WTC11 (cell line): ENCODE measurements at regions not wholly inside any gene's neighbourhood (a gene's known extent, or its start where the extent isn't known, plus 50 kb on each side); places are given as distances from the start of the nearest gene placed in this dataset.

Experiments
- ATAC-seq: fragments of 200-7000 bp; cut with Tn5 transposase; 2 replicates; pipeline ENCODE4 v1.10.0; 2021; ENCODE audit warnings: mild to moderate bottlenecking, moderate library complexity
- CTCF ChIA-PET: fragments of 300-600 bp; sonication (Branson Sonifier 250); formaldehyde crosslinking; loops from one replicate; lab custom pipeline; 2021; ENCODE audit warnings: antibody characterized with exemption; lab: Charles Lee
- POLR2A ChIA-PET: fragments of 350-600 bp; sonication (Branson Sonifier 250); formaldehyde crosslinking; loops from one replicate; lab custom pipeline; 2021; ENCODE audit warnings: antibody characterized with exemption; lab: Charles Lee
- DNase-seq: peaks from one replicate; pipeline ENCODE4 v3.0.0; 2021; ENCODE audit warnings: low spot score
- H3K27ac Mint-ChIP-seq: 2 replicates; pipeline ENCODE4 v1.8.0; 2021; ENCODE audit warnings: mixed read lengths
- H3K27me3 Mint-ChIP-seq: 2 replicates; pipeline ENCODE4 v1.8.0; 2021; ENCODE audit warnings: low read depth, mild to moderate bottlenecking, moderate library complexity, mixed read lengths
- H3K36me3 Mint-ChIP-seq: 2 replicates; pipeline ENCODE4 v1.8.0; 2021; ENCODE audit warnings: mixed read lengths
- H3K4me1 Mint-ChIP-seq: 2 replicates; pipeline ENCODE4 v1.8.0; 2022; ENCODE audit warnings: mixed read lengths
- H3K4me3 Mint-ChIP-seq: 2 replicates; pipeline ENCODE4 v1.8.0; 2021; ENCODE audit warnings: mild to moderate bottlenecking, moderate library complexity, mixed read lengths
- H3K9me3 Mint-ChIP-seq: 2 replicates; pipeline ENCODE4 v1.8.0; 2021; ENCODE audit warnings: mixed read lengths
- AFF4 ChIP-seq: sonication (generic); formaldehyde crosslinking; IDR thresholded peaks from 2 replicates; pipeline ENCODE4 v1.8.1; 2023; ENCODE audit warnings: mild to moderate bottlenecking, missing genetic modification reagents, borderline replicate concordance
- ELF4 ChIP-seq: sonication (generic); formaldehyde crosslinking; IDR thresholded peaks from 2 replicates; pipeline ENCODE4 v1.8.1; 2022; ENCODE audit warnings: low read depth, mild to moderate bottlenecking, moderate library complexity, missing genetic modification reagents
- IRF2 ChIP-seq: sonication (generic); formaldehyde crosslinking; IDR thresholded peaks from 2 replicates; pipeline ENCODE4 v1.8.0; 2022; ENCODE audit warnings: low read depth, missing genetic modification reagents, borderline replicate concordance
- MLX ChIP-seq: sonication (generic); formaldehyde crosslinking; IDR thresholded peaks from 2 replicates; pipeline ENCODE4 v1.8.1; 2023; ENCODE audit warnings: mild to moderate bottlenecking, missing genetic modification reagents, moderate library complexity
- MYBL2 ChIP-seq: sonication (generic); formaldehyde crosslinking; IDR thresholded peaks from 2 replicates; pipeline ENCODE4 v1.8.1; 2023; ENCODE audit warnings: mild to moderate bottlenecking, moderate library complexity, missing genetic modification reagents
- NFE2L1 ChIP-seq: sonication (generic); formaldehyde crosslinking; IDR thresholded peaks from 2 replicates; pipeline ENCODE4 v1.8.1; 2023; ENCODE audit warnings: missing genetic modification reagents
- NR3C1 ChIP-seq: sonication (generic); formaldehyde crosslinking; conservative IDR thresholded peaks from 2 replicates; pipeline ENCODE4 v1.8.1; 2023; ENCODE audit warnings: low read depth, mild to moderate bottlenecking, missing genetic modification reagents
- PRRX2 ChIP-seq: fragments of 250-450 bp; sonication (Bioruptor Pico); IDR thresholded peaks from 2 replicates; pipeline ENCODE4 v1.8.0; 2021; ENCODE audit warnings: mild to moderate bottlenecking
- RELA ChIP-seq: sonication (generic); formaldehyde crosslinking; IDR thresholded peaks from 2 replicates; pipeline ENCODE4 v1.8.1; 2022; ENCODE audit warnings: missing genetic modification reagents, mild to moderate bottlenecking, borderline replicate concordance
- SOX15 ChIP-seq: fragments of 250-450 bp; sonication (Bioruptor Pico); IDR thresholded peaks from 2 replicates; pipeline ENCODE4 v1.9.0; 2021; ENCODE audit warnings: mild to moderate bottlenecking
- STAT6 ChIP-seq: sonication (generic); formaldehyde crosslinking; conservative IDR thresholded peaks from 2 replicates; pipeline ENCODE4 v1.8.1; 2023; ENCODE audit warnings: mild to moderate bottlenecking, low read depth, missing genetic modification reagents, moderate library complexity
- TCF7 ChIP-seq: sonication (generic); formaldehyde crosslinking; IDR thresholded peaks from 2 replicates; pipeline ENCODE4 v1.8.0; 2022; ENCODE audit warnings: mild to moderate bottlenecking, low read depth, missing genetic modification reagents, moderate library complexity
- USF1 ChIP-seq: sonication (generic); formaldehyde crosslinking; IDR thresholded peaks from 2 replicates; pipeline ENCODE4 v1.8.0; 2022; ENCODE audit warnings: mild to moderate bottlenecking, missing genetic modification reagents
- ZNF138 ChIP-seq: sonication (generic); formaldehyde crosslinking; conservative IDR thresholded peaks from 2 replicates; pipeline ENCODE4 v1.8.1; 2022; ENCODE audit warnings: mild to moderate bottlenecking, moderate library complexity, missing genetic modification reagents
- ZNF232 ChIP-seq: sonication (generic); formaldehyde crosslinking; IDR thresholded peaks from 2 replicates; pipeline ENCODE4 v1.8.0; 2022; ENCODE audit warnings: mild to moderate bottlenecking, missing genetic modification reagents
- ZNF263 ChIP-seq: sonication (generic); formaldehyde crosslinking; IDR thresholded peaks from 2 replicates; pipeline ENCODE4 v1.8.1; 2022; ENCODE audit warnings: low read depth, mild to moderate bottlenecking, moderate library complexity, missing genetic modification reagents
- ZNF423 ChIP-seq: fragments of 250-450 bp; sonication (Bioruptor Pico); IDR thresholded peaks from 2 replicates; pipeline ENCODE4 v2.1.2; 2022; ENCODE audit warnings: mild to moderate bottlenecking, moderate library complexity
- TF ChIP-seq, protein P1 (sequence below): sonication (generic); formaldehyde crosslinking; IDR thresholded peaks from 2 replicates; pipeline ENCODE4 v1.8.0; 2022; ENCODE audit warnings: missing genetic modification reagents
- TF ChIP-seq, protein P2 (sequence below): sonication (generic); formaldehyde crosslinking; IDR thresholded peaks from 2 replicates; pipeline ENCODE4 v1.8.0; 2023; ENCODE audit warnings: missing genetic modification reagents
- TF ChIP-seq, protein P3 (sequence below): sonication (generic); formaldehyde crosslinking; IDR thresholded peaks from 2 replicates; pipeline ENCODE4 v1.8.1; 2023; ENCODE audit warnings: mild to moderate bottlenecking, missing genetic modification reagents

DNA sequence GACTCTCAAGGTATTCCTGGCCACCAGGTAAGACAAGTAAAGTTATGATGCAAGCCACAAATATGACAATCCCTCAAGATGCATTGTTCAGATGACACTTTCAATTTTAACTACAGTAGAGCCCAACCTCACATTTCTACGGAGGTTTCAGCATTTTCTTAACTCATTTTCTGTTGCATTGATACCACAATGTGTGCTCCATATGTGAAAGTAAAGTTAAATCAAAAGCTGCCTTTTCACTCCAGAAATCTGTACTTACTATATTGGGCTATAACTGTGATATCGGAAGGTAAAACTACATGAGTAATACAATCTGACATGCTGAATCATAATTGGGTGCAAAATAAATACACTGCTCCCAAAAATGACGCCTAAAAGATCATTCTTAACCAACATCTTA is 333.6 kb upstream of the MEF2C start:
- TF ChIP-seq ZNF138 (CRISPR knock-in tag) (no peak), TCF7 (CRISPR knock-in tag) (no peak), PRRX2 (no peak), USF1 (CRISPR knock-in tag) (no peak), STAT6 (CRISPR knock-in tag) (no peak), MLX (CRISPR knock-in tag) (no peak), ZNF232 (CRISPR knock-in tag) (no peak), AFF4 (CRISPR knock-in tag) (no peak), SOX15 (no peak), ZNF263 (CRISPR knock-in tag) (no peak), RELA (no peak), ELF4 (CRISPR knock-in tag) (no peak), MYBL2 (CRISPR knock-in tag) (no peak), NR3C1 (CRISPR knock-in tag) (no peak), NFE2L1 (CRISPR knock-in tag) (no peak), IRF2 (CRISPR knock-in tag) (no peak), ZNF423 (no peak)
- TF ChIP-seq, protein P1, sequence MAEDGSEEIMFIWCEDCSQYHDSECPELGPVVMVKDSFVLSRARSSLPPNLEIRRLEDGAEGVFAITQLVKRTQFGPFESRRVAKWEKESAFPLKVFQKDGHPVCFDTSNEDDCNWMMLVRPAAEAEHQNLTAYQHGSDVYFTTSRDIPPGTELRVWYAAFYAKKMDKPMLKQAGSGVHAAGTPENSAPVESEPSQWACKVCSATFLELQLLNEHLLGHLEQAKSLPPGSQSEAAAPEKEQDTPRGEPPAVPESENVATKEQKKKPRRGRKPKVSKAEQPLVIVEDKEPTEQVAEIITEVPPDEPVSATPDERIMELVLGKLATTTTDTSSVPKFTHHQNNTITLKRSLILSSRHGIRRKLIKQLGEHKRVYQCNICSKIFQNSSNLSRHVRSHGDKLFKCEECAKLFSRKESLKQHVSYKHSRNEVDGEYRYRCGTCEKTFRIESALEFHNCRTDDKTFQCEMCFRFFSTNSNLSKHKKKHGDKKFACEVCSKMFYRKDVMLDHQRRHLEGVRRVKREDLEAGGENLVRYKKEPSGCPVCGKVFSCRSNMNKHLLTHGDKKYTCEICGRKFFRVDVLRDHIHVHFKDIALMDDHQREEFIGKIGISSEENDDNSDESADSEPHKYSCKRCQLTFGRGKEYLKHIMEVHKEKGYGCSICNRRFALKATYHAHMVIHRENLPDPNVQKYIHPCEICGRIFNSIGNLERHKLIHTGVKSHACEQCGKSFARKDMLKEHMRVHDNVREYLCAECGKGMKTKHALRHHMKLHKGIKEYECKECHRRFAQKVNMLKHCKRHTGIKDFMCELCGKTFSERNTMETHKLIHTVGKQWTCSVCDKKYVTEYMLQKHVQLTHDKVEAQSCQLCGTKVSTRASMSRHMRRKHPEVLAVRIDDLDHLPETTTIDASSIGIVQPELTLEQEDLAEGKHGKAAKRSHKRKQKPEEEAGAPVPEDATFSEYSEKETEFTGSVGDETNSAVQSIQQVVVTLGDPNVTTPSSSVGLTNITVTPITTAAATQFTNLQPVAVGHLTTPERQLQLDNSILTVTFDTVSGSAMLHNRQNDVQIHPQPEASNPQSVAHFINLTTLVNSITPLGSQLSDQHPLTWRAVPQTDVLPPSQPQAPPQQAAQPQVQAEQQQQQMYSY (CRISPR knock-in tag) = no peak
- TF ChIP-seq, protein P2, sequence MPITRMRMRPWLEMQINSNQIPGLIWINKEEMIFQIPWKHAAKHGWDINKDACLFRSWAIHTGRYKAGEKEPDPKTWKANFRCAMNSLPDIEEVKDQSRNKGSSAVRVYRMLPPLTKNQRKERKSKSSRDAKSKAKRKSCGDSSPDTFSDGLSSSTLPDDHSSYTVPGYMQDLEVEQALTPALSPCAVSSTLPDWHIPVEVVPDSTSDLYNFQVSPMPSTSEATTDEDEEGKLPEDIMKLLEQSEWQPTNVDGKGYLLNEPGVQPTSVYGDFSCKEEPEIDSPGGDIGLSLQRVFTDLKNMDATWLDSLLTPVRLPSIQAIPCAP (CRISPR knock-in tag) = no peak
- TF ChIP-seq, protein P3, sequence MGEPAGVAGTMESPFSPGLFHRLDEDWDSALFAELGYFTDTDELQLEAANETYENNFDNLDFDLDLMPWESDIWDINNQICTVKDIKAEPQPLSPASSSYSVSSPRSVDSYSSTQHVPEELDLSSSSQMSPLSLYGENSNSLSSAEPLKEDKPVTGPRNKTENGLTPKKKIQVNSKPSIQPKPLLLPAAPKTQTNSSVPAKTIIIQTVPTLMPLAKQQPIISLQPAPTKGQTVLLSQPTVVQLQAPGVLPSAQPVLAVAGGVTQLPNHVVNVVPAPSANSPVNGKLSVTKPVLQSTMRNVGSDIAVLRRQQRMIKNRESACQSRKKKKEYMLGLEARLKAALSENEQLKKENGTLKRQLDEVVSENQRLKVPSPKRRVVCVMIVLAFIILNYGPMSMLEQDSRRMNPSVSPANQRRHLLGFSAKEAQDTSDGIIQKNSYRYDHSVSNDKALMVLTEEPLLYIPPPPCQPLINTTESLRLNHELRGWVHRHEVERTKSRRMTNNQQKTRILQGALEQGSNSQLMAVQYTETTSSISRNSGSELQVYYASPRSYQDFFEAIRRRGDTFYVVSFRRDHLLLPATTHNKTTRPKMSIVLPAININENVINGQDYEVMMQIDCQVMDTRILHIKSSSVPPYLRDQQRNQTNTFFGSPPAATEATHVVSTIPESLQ (CRISPR knock-in tag) = no peak
- no peak for DNase-seq
- Mint-ChIP-seq H3K4me1 (no peaks in the 10 kb centered on the region), H3K36me3 (no peaks in the 10 kb centered on the region), H3K27ac (no peak overlapping the region), H3K27me3 (no peaks in the 10 kb centered on the region), H3K9me3 (peaks cover 5% of the 10 kb centered on the region; the same call in 1 of the 2 replicates), H3K4me3 (no peak overlapping the region)
- ATAC-seq = no peak
- CTCF ChIA-PET = interaction anchor here (1.3 kb wide), 1 partner anchor 489 kb away, joined by 3 read pairs; no protein-coding TSS in a partner anchor
- POLR2A ChIA-PET = no interaction called here
